SK-N-MC (cell line): ENCODE measurements at regions not wholly inside any gene's neighbourhood (a gene's known extent, or its start where the extent isn't known, plus 50 kb on each side); places are given as distances from the start of the nearest gene placed in this dataset.

ENCODE experiments used
- DNase-seq: peaks from one replicate; pipeline ENCODE4 v3.0.0-alpha.2; 2011; ENCODE audit warnings: low read depth, low spot score
- H3K27ac ChIP-seq: fragments of 200-600 bp; sonication (generic); 2 replicates; pipeline ENCODE4 v1.5.1; 2016; ENCODE audit warnings: mixed run types
- H3K36me3 ChIP-seq: fragments of 200-600 bp; sonication (generic); 2 replicates; pipeline ENCODE4 v1.6.1; 2017; ENCODE audit warnings: antibody characterized with exemption, low read length, mixed read lengths; ENCODE audit not compliant: insufficient read depth
- H3K4me3 ChIP-seq: fragments of 200-600 bp; sonication (generic); 2 replicates; pipeline ENCODE4 v1.5.1; 2016
- H3K9ac ChIP-seq: fragments of 200-600 bp; sonication (generic); 2 replicates; pipeline ENCODE4 v1.8.0; 2017; ENCODE audit warnings: mixed run types, mixed read lengths; ENCODE audit not compliant: insufficient read length
- H3K9me3 ChIP-seq: fragments of 200-600 bp; sonication (generic); 2 replicates; pipeline ENCODE4 v1.6.1; 2017; ENCODE audit warnings: low read depth, mild to moderate bottlenecking, antibody characterized with exemption, low read length, moderate library complexity, mixed read lengths
- EZH2 ChIP-seq: fragments of 200-600 bp; sonication (generic); IDR thresholded peaks from one replicate; pipeline ENCODE4 v1.6.1; 2017; ENCODE audit warnings: antibody characterized with exemption
- FOXP2 ChIP-seq: optimal IDR thresholded peaks from 2 replicates; pipeline ENCODE3; 2011; ENCODE audit warnings: mild to moderate bottlenecking, moderate library complexity; ENCODE audit not compliant: insufficient read depth; ENCODE audit errors: extremely low read length, control extremely low read depth
- POLR2AphosphoS5 ChIP-seq: IDR thresholded peaks from 2 replicates; pipeline ENCODE4 v1.6.1; 2012; ENCODE audit warnings: mild to moderate bottlenecking, low read depth, low read length, borderline replicate concordance

DNA sequence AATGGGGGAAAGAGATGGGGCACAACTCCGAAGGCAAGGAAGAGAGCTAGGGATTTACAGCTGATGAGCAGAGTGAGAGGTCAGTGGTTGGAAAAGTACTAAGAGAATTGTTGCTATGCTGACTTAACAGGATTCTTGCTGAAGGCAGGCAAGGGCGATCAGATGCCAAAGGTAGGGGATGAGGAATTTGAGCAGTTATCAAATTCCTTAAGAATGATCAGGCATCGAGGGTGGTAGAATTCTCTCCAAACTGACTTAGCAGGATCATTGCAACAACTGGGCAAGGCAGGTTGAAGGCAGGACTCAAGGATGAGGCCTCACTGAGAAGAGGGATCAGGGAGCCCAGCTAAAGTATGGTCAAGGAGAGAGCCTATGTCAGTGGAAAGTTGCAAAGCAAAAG, 171.0 kb downstream of the HSD17B3 start:
- TF ChIP-seq FOXP2 (no peak), EZH2 (no peak), POLR2AphosphoS5 (no peak)
- H3K4me3 ChIP-seq: no peak overlapping the region
- H3K27ac ChIP-seq: no peak overlapping the region
- no peak for DNase-seq
- no peak overlapping the region for H3K9ac ChIP-seq
- H3K36me3 ChIP-seq: no peaks in the 10 kb centered on the region
- no peaks in the 10 kb centered on the region for H3K9me3 ChIP-seq

DNA sequence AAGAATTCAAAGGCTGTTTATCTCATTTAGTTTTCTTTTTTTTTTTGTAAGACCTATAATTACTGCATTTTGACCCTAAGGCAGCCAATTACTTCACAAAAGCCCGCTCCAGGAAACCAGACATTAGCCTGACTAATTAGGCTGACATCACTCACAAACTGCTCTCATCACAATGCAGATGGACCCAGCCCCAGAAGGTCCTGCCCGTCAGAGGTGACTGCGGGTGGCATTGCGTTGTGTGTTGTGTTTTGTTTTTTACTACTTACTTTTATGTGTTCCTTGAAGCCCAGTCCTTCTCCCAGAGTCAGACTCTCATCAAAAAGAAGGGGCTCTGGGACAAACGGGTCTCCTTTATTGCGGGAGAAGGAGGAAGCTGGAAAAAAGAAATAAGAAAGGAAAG, 172.2 kb downstream of the HSD17B3 start:
- no peak overlapping the region for H3K9ac ChIP-seq
- H3K36me3 ChIP-seq: no peaks in the 10 kb centered on the region
- H3K4me3 ChIP-seq: no peak overlapping the region
- H3K9me3 ChIP-seq: no peaks in the 10 kb centered on the region
- no peak for DNase-seq
- no peak overlapping the region for H3K27ac ChIP-seq
- TF ChIP-seq POLR2AphosphoS5: no peak
- no peak for TF ChIP-seq FOXP2
- no peak for TF ChIP-seq EZH2

DNA sequence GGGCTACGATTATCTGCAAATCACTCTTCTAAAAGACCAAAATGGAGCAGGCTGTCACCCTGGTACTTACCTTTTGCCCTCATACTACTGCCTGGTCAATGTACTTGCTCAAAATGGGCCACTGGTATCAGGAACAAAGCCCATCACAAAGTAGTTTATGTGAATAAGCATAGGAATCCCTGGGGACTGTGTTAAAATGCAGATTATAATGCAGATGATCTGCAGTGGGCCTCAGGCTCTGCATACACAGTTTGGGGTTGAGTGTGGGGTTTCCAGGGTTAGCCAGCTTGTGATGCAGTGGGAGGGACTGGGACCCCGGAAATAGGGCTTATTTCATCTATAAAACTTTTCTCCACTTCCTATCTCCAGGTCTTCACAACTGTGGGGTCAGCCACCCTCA, 173.1 kb downstream of the HSD17B3 start:
- no peak overlapping the region for H3K27ac ChIP-seq
- no peak overlapping the region for H3K9ac ChIP-seq
- H3K9me3 ChIP-seq: no peaks in the 10 kb centered on the region
- TF ChIP-seq POLR2AphosphoS5: no peak
- no peak for TF ChIP-seq EZH2
- no peak for TF ChIP-seq FOXP2
- H3K4me3 ChIP-seq: no peak overlapping the region
- H3K36me3 ChIP-seq: no peaks in the 10 kb centered on the region
- DNase-seq: no peak

DNA sequence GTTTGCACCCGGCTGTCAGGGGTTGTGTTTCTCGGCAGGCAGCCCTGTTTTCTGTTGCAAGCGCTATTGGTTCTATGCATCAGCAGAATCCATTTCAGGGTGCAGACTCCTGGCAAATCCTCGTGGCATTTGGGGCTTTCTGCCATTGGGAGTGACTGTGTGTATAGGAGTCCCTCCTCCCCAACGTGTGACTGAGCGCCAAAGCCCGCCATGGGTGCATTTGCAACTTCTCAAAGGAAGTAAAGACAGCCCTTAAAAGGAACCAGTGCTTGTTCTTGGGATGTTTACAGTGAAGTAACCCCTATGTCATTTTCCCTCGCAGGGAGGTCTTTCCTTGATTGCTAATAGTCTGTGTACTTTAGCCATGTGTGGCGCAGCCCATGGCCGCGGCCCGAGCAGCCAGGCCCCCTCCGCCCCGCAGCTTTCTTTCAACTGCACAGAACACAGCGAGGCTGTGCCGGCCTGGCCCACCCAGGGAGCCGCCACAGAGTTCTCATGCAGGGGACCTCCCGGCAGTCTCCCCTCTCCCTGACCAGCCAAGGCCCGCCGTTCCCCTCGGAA, 175.6 kb downstream of the HSD17B3 start:
- DNase-seq: no peak
- H3K4me3 ChIP-seq: no peak overlapping the region
- H3K36me3 ChIP-seq: no peaks in the 10 kb centered on the region
- TF ChIP-seq EZH2 (no peak), FOXP2 (no peak), POLR2AphosphoS5 (no peak)
- no peak overlapping the region for H3K9ac ChIP-seq
- no peaks in the 10 kb centered on the region for H3K9me3 ChIP-seq
- no peak overlapping the region for H3K27ac ChIP-seq

DNA sequence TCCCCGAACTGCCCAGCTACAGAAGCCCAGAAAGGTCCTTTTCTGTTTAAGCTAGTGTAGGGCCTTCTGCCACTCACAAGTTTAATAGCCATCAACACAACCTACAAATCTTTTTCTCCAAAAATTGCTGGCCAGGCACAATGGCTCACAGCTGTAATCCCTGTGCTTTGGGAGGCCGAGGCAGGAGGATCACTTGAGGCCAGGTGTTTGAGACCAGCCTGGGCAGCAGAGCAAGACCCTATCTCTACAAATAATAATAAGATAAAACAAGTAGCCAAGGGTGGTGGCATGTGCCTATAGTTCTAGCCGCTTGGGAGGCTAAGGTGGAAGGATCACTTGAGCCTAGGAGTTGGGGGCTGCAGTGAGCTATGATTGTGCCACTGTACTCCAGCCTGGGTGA, 176.4 kb downstream of the HSD17B3 start:
- Histone ChIP-seq H3K4me3 (no peak overlapping the region), H3K9ac (no peak overlapping the region), H3K36me3 (no peaks in the 10 kb centered on the region), H3K27ac (no peak overlapping the region), H3K9me3 (no peaks in the 10 kb centered on the region)
- no peak for DNase-seq
- TF ChIP-seq EZH2: no peak
- no peak for TF ChIP-seq POLR2AphosphoS5

DNA sequence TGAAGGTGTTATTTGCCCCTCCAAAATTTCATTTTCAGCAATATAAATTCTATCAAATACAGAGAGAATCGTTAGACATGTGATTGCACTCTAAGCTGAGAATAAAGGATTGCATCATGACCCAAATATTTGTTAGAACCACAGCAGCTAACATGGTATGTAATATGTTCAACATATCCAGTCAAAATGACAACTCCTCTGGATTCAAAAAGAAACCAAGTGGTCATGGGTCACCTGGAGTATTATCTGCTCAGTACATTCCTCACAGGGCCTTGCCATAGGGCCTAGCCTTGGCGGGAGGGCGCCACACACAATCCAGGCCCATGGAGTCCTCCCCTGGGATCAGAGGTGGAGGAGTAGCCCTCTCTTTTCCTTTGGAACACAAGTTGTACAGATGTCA, 179.2 kb downstream of the HSD17B3 start:
- DNase-seq: no peak
- TF ChIP-seq POLR2AphosphoS5: no peak
- TF ChIP-seq FOXP2: no peak
- no peak for TF ChIP-seq EZH2
- H3K9me3 ChIP-seq: no peaks in the 10 kb centered on the region
- H3K27ac ChIP-seq: no peak overlapping the region; the same call in 1 of the 2 replicates
- H3K9ac ChIP-seq: no peak overlapping the region
- H3K36me3 ChIP-seq: no peaks in the 10 kb centered on the region
- no peak overlapping the region for H3K4me3 ChIP-seq

DNA sequence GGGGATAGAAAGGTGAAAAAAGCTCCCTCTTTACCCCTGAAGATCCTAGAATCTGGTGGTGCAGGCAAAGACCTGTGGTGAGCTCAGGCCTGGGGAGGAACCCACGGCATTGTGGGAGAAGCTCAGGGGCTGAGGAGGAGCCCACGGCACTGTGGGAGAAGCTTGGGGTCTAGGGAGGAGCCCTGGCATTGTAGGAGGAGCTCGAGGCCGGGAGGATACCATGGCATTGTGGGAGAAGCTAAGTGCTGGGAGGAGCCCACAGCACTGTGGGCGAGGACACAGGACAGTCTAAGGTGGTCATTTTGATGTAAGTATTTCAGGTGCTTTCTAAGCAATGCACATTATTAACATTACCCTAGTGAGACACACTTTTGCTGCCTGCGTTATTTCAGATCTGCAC, 179.7 kb downstream of the HSD17B3 start:
- no peaks in the 10 kb centered on the region for H3K36me3 ChIP-seq
- H3K9me3 ChIP-seq: no peaks in the 10 kb centered on the region
- no peak overlapping the region for H3K27ac ChIP-seq
- TF ChIP-seq EZH2 (no peak), FOXP2 (no peak), POLR2AphosphoS5 (no peak)
- no peak overlapping the region for H3K9ac ChIP-seq
- DNase-seq: no peak
- H3K4me3 ChIP-seq: no peak overlapping the region

DNA sequence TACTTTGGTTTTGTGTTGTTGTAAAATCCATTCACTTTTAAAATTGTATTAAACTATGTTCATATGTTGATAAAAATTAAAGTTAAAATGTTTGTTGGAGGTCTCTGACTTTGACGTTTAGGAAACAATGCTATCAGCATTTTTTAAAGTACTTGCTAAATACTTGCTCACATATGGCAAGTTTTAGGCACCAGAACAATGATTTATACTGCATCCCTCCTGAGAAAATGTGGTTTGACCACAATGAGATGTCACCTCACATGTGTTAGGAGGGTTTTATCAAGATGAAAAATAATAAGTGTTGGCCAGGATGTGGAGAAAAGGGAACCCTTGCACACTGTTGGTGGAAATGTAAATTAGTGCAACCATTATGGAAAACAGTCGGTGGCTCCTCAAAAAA, 180.8 kb downstream of the HSD17B3 start:
- no peak overlapping the region for H3K4me3 ChIP-seq
- H3K9ac ChIP-seq: no peak overlapping the region
- TF ChIP-seq FOXP2: no peak
- no peak for TF ChIP-seq POLR2AphosphoS5
- no peak for TF ChIP-seq EZH2
- no peaks in the 10 kb centered on the region for H3K36me3 ChIP-seq
- DNase-seq: no peak
- H3K9me3 ChIP-seq: no peaks in the 10 kb centered on the region
- H3K27ac ChIP-seq: no peak overlapping the region

DNA sequence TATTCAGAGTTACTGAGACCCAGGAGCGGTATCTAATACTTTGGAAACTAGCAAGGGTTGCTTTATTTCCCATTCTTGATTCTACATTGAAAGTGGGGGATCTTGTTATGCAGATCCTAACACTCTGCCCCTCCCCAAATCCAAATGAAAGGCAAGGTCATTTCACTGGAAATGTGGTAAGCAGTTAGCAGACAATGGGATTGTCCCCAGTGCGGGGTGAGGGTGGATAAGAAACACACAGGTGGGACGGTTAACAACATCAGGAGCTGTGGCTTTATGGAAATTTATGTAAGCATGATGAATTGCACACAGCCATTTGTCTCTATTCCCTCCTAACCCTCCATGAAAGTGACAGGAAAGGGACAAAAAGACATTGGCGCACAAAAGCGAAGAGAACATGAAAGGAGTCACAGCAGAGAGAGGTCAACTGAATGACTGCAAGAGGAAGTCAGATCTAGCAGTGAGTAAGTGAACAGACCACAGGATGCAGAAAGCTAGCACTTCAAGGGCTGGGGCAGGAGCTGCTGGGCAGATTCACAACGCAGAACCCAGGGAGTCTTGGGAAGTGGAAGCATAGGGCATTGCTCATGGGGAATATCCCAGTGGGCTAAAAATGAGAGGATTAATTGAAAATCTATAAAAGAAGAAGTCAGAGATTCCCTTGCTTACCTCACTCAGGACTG, 184.4 kb downstream of the HSD17B3 start:
- Histone ChIP-seq H3K36me3 (no peaks in the 10 kb centered on the region), H3K9me3 (no peaks in the 10 kb centered on the region), H3K27ac (no peak overlapping the region), H3K9ac (no peak overlapping the region), H3K4me3 (no peak overlapping the region)
- DNase-seq: no peak
- TF ChIP-seq EZH2 (no peak), POLR2AphosphoS5 (no peak), FOXP2 (no peak)
